MCF 10A (cell line): ENCODE measurements at regions not wholly inside any gene's neighbourhood (a gene's known extent, or its start where the extent isn't known, plus 50 kb on each side); places are given as distances from the start of the nearest gene placed in this dataset.

Experiments
- BruUV-seq: library from RNA; stranded (reverse); fragments of 400-500 nt; replicated peaks from 2 replicates; lab custom pipeline; 2021; lab: Mats Ljungman, UMichigan
- CTCF ChIA-PET: fragments of 300-600 bp; sonication (Branson Sonifier 250); formaldehyde crosslinking; extraction: SDS; loops from one replicate; lab custom pipeline; 2021; ENCODE audit warnings: antibody characterized with exemption, inconsistent platforms; lab: Yijun Ruan, JAX
- POLR2A ChIA-PET: fragments of 300-600, 350-650 bp; sonication (Branson Sonifier 250); formaldehyde crosslinking; extraction: SDS; loops from one replicate; lab custom pipeline; 2020; ENCODE audit warnings: antibody characterized with exemption, inconsistent platforms; lab: Yijun Ruan, JAX
- DNase-seq: peaks from one replicate; pipeline ENCODE4 v3.0.0-alpha.2; 2018; ENCODE audit not compliant: unreplicated experiment
- H3K27ac Mint-ChIP-seq: one replicate; pipeline ENCODE4 v1.8.0; 2022; ENCODE audit warnings: mild to moderate bottlenecking, low read depth, mixed read lengths; ENCODE audit not compliant: unreplicated experiment
- H3K27me3 Mint-ChIP-seq: one replicate; pipeline ENCODE4 v1.8.0; 2022; ENCODE audit warnings: mixed read lengths; ENCODE audit not compliant: insufficient read depth, unreplicated experiment
- H3K36me3 Mint-ChIP-seq: one replicate; pipeline ENCODE4 v1.8.0; 2022; ENCODE audit warnings: mild to moderate bottlenecking, moderate library complexity, mixed read lengths; ENCODE audit not compliant: insufficient read depth, unreplicated experiment
- H3K4me1 Mint-ChIP-seq: one replicate; pipeline ENCODE4 v1.8.0; 2022; ENCODE audit warnings: mixed read lengths; ENCODE audit not compliant: insufficient read depth, unreplicated experiment
- H3K4me3 Mint-ChIP-seq: one replicate; pipeline ENCODE4 v1.8.0; 2022; ENCODE audit warnings: mild to moderate bottlenecking, moderate library complexity, mixed read lengths; ENCODE audit not compliant: unreplicated experiment
- H3K9me3 Mint-ChIP-seq: one replicate; pipeline ENCODE4 v1.8.0; 2022; ENCODE audit warnings: mixed read lengths; ENCODE audit not compliant: unreplicated experiment
- CTCF ChIP-seq: fragments of 200-600 bp; IDR thresholded peaks from one replicate; pipeline ENCODE4 v1.8.0; 2022; ENCODE audit warnings: antibody characterized with exemption, mild to moderate bottlenecking; ENCODE audit not compliant: unreplicated experiment
- intact Hi-C: fragments of 100-400 bp; cut with micrococcal nuclease; formaldehyde crosslinking; loops from 2 replicates; pipeline ENCODE4 v1.14.1; 2022

GRCh38 chr1:222463059-222463730 lies 84.7 kb downstream of the HHIPL2 start:
- intact Hi-C loops, result no loop called here
- Mint-ChIP-seq H3K9me3 (no peaks in the 10 kb centered on the region), H3K27me3 (no peaks in the 10 kb centered on the region), H3K4me1 (peaks cover 14% of the 10 kb centered on the region), H3K27ac (no peak overlapping the region), H3K36me3 (peaks cover 14% of the 10 kb centered on the region), H3K4me3 (no peak overlapping the region)
- POLR2A ChIA-PET, result interaction anchor here (0.7 to 4.0 kb wide), 8 partner anchors 11 to 955 kb away, joined by 3 to 55 read pairs (median 4); partner anchors contain the start of gene HHIPL2
- no peak for DNase-seq
- BruUV-seq, result no TSS peak
- CTCF ChIA-PET, result interaction anchor here (0.7 to 6.3 kb wide), 14 partner anchors 8 to 1590 kb away, joined by 3 to 201 read pairs (median 7); partner anchors contain the start of gene TAF1A
- no peak for TF ChIP-seq CTCF

GRCh38 chr1:222462601-222463000 lies 85.3 kb downstream of the HHIPL2 start:
- H3K27ac Mint-ChIP-seq, result no peak overlapping the region
- BruUV-seq, result no TSS peak
- H3K9me3 Mint-ChIP-seq, result peaks cover 3% of the 10 kb centered on the region
- ChIA-PET CTCF (interaction anchor here (0.7 to 6.3 kb wide), 6 partner anchors 7 to 985 kb away, joined by 3 to 201 read pairs (median 34); no protein-coding TSS in a partner anchor), POLR2A (interaction anchor here (0.5 to 4.0 kb wide), 5 partner anchors 10 to 218 kb away, joined by 3 to 55 read pairs (median 3); no protein-coding TSS in a partner anchor)
- no peak overlapping the region for H3K4me3 Mint-ChIP-seq
- peaks cover 14% of the 10 kb centered on the region for H3K36me3 Mint-ChIP-seq
- intact Hi-C loops, result no loop called here
- peaks cover 14% of the 10 kb centered on the region for H3K4me1 Mint-ChIP-seq
- H3K27me3 Mint-ChIP-seq, result no peaks in the 10 kb centered on the region
- no peak for DNase-seq
- no peak for TF ChIP-seq CTCF

- TF ChIP-seq CTCF, result no peak
- H3K27me3 Mint-ChIP-seq, result no peaks in the 10 kb centered on the region
- no peak for DNase-seq
- intact Hi-C loops, result no loop called here
- no TSS peak for BruUV-seq
- peaks cover 14% of the 10 kb centered on the region for H3K4me1 Mint-ChIP-seq
- H3K36me3 Mint-ChIP-seq, result peaks cover 14% of the 10 kb centered on the region
- POLR2A ChIA-PET, result interaction anchor here (0.9 to 1.8 kb wide), 4 partner anchors 173 to 705 kb away, joined by 3 to 4 read pairs (median 3); no protein-coding TSS in a partner anchor
- H3K4me3 Mint-ChIP-seq, result no peak overlapping the region
- peaks cover 10% of the 10 kb centered on the region for H3K9me3 Mint-ChIP-seq
- CTCF ChIA-PET, result interaction anchor here (0.7 to 6.3 kb wide), 6 partner anchors 13 to 919 kb away, joined by 3 to 201 read pairs (median 3); no protein-coding TSS in a partner anchor
- no peak overlapping the region for H3K27ac Mint-ChIP-seq
These were observed 86.0 kb downstream of the HHIPL2 start for GRCh38 chr1:222461941-222462340.

GRCh38 chr1:222459652-222460051 lies 88.3 kb downstream of the HHIPL2 start:
- POLR2A ChIA-PET, result no interaction called here
- CTCF ChIA-PET, result interaction anchor here (0.5 to 2.7 kb wide), 9 partner anchors 14 to 988 kb away, joined by 3 to 16 read pairs (median 3); no protein-coding TSS in a partner anchor
- no peak overlapping the region for H3K4me3 Mint-ChIP-seq
- no peak for TF ChIP-seq CTCF
- peaks cover 13% of the 10 kb centered on the region for H3K9me3 Mint-ChIP-seq
- peaks cover 8% of the 10 kb centered on the region for H3K36me3 Mint-ChIP-seq
- peaks cover 22% of the 10 kb centered on the region for H3K4me1 Mint-ChIP-seq
- no peak overlapping the region for H3K27ac Mint-ChIP-seq
- no peaks in the 10 kb centered on the region for H3K27me3 Mint-ChIP-seq
- intact Hi-C loops, result loop anchor here (10.0 kb wide), 1 partner anchor 1255 kb away; no protein-coding TSS in a partner anchor
- no peak for DNase-seq
- no TSS peak for BruUV-seq
